Stomach (tissue), 8 donors: ENCODE measurements at regions not wholly inside any gene's neighbourhood (a gene's known extent, or its start where the extent isn't known, plus 50 kb on each side); places are given as distances from the start of the nearest gene placed in this dataset.
"Not testable (repeated sequence)": the region's sequence is repeated elsewhere in the genome, so short reads cannot be mapped to it uniquely, and the experiment has no call there.

Source experiments
- DNase-seq, 2 donors: peaks; one replicate each; pipeline versions ENCODE4 v3.0.0 to v3.0.0-alpha.2; 2013 to 2019
- H3K27ac ChIP-seq, 5 donors: fragments of 200-600 bp in 4 of 5; sonication (generic) in 4 of 5; one replicate each; pipeline ENCODE4 v1.5.1; 2013 to 2019; ENCODE audit warnings: mild to moderate bottlenecking in 1 of 5, moderate library complexity in 1 of 5
- H3K27me3 ChIP-seq, 3 donors: fragments of 200-600 bp; sonication (generic); one replicate each; pipeline ENCODE4 v1.5.1; 2017 to 2019; ENCODE audit warnings: mixed run types in 1 of 3
- H3K36me3 ChIP-seq, 4 donors: fragments of 200-600 bp; sonication (generic); 1 replicate in 3 of 4; 2 replicates in 1 of 4; pipeline ENCODE4 v1.5.1; 2016 to 2019
- H3K4me1 ChIP-seq, 4 donors: fragments of 200-600 bp; sonication (generic); one replicate each; pipeline ENCODE4 v1.5.1; 2016 to 2019
- H3K4me3 ChIP-seq, 4 donors: fragments of 200-600 bp; sonication (generic) in 3 of 4; one replicate each; pipeline ENCODE4 v1.5.1; 2016 to 2019; ENCODE audit warnings: mild to moderate bottlenecking in 1 of 4
- H3K9me3 ChIP-seq, 4 donors: fragments of 200-600 bp; sonication (generic); one replicate each; pipeline ENCODE4 v1.5.1; 2016 to 2019
- EP300 ChIP-seq: sonication (generic); formaldehyde crosslinking; IDR thresholded peaks from one replicate; pipeline ENCODE4 v1.6.1; 2017; ENCODE audit warnings: antibody characterized with exemption
- POLR2A ChIP-seq, 4 donors: fragments of 450-650 bp; IDR thresholded peaks; one replicate each; pipeline ENCODE4 v1.6.1; 2016; ENCODE audit warnings: antibody characterized with exemption in 4 of 4, control low read depth in 2 of 4, mild to moderate bottlenecking in 1 of 4, moderate library complexity in 1 of 4
- POLR2AphosphoS5 ChIP-seq, 3 donors: sonication (generic); formaldehyde crosslinking; IDR thresholded peaks; one replicate each; pipeline ENCODE4 v1.6.1; 2016; ENCODE audit warnings: antibody characterized with exemption in 3 of 3
- WGBS, 5 donors: extraction: QIAGEN DNeasy Blood & Tissue Kit in 3 of 5; methylation state at CpG; one replicate each; pipeline versions ENCODE4 v1.1.5 to v1.1.7; 2013 to 2018; 5-methylcytosine and 5-hydroxymethylcytosine counted together
- intact Hi-C: fragments of 100-400 bp; cut with DNase I; formaldehyde crosslinking; loops from one replicate; pipeline ENCODE4 v1.15.1; 2023; ENCODE audit warnings: low total_unique reads
- TF ChIP-seq, protein P1 (sequence below), 7 experiments: fragments of 450-650 bp in 4 of 7; fragments of 200-600 bp in 3 of 7; sonication (generic) in 3 of 7; IDR thresholded peaks; one replicate each; pipeline ENCODE4 v1.5.1; 2016 to 2019; ENCODE audit warnings: antibody characterized with exemption in 7 of 7, control low read depth in 2 of 7, mild to moderate bottlenecking in 1 of 7
- donor health status: healthy with polysubstance abuse.
- donor health status: Bipolar disorder and iron deficiency.
- donor health status: healthy.

DNA sequence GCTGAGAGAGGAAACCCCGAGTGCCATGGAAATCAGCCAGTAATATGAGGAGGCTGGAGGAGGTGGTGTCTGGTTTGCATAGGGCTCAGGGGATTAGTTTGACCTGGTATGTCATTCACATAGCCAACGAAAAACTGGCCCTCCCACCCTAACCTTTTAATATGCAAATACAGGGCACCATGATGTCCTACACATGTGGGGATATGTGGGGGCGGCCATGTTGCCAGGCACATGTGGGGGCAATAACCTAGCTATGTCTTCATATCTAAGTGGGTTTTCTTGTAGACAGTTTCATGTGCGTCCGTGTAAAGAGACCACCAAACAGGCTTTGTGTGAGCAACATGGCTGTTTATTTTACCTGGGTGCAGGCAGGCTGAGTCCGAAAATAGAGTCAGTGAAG is 110.1 kb downstream of the MOBP start:
- Histone ChIP-seq H3K36me3 (no peaks in the 10 kb centered on the region), H3K9me3 (no peaks in the 10 kb centered on the region)
- TF ChIP-seq POLR2A (IDR thresholded peaks at IDR 0.05) (no peak), POLR2AphosphoS5 (IDR thresholded peaks at IDR 0.05) (no peak), EP300 (no peak)
- TF ChIP-seq, protein P1, sequence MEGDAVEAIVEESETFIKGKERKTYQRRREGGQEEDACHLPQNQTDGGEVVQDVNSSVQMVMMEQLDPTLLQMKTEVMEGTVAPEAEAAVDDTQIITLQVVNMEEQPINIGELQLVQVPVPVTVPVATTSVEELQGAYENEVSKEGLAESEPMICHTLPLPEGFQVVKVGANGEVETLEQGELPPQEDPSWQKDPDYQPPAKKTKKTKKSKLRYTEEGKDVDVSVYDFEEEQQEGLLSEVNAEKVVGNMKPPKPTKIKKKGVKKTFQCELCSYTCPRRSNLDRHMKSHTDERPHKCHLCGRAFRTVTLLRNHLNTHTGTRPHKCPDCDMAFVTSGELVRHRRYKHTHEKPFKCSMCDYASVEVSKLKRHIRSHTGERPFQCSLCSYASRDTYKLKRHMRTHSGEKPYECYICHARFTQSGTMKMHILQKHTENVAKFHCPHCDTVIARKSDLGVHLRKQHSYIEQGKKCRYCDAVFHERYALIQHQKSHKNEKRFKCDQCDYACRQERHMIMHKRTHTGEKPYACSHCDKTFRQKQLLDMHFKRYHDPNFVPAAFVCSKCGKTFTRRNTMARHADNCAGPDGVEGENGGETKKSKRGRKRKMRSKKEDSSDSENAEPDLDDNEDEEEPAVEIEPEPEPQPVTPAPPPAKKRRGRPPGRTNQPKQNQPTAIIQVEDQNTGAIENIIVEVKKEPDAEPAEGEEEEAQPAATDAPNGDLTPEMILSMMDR (IDR thresholded peaks at IDR 0.05) = no peak

DNA sequence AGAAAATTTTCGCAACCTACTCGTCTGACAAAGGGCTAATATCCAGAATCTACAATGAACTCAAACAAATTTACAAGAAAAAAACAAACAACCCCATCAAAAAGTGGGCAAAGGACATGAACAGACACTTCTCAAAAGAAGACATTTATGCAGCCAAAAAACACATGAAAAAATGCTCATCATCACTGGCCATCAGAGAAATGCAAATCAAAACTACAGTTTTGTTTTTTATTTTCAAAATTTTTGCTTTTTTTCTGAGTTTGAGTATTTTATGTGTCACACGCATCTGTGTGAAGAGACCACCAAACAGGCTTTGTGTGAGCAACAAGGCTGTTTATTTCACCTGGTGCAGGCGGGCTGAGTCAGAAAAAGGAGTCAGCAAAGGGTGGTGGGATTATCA is 118.7 kb downstream of the MOBP start:
- intact Hi-C loops, H3K27me3 ChIP-seq, H3K4me3 ChIP-seq, H3K9me3 ChIP-seq, DNase-seq, H3K27ac ChIP-seq, H3K36me3 ChIP-seq, H3K4me1 ChIP-seq: not testable (repeated sequence)
- WGBS, 5 donors = 70 to 95% (median 86%) methylated on average over 2 to 3 of the region's 4 CpGs

More for the DNA sequence above, 110.1 kb downstream of the MOBP start:
- DNase-seq = no peak
- Histone ChIP-seq H3K4me1 (no peaks in the 10 kb centered on the region), H3K4me3 (no peak overlapping the region), H3K27me3 (no peaks in the 10 kb centered on the region), H3K27ac (no peak overlapping the region)
- 68 to 80% (median 72%) methylated on average over 6 of the region's 6 CpGs for WGBS, 5 donors
- intact Hi-C loops = no loop called here

DNA sequence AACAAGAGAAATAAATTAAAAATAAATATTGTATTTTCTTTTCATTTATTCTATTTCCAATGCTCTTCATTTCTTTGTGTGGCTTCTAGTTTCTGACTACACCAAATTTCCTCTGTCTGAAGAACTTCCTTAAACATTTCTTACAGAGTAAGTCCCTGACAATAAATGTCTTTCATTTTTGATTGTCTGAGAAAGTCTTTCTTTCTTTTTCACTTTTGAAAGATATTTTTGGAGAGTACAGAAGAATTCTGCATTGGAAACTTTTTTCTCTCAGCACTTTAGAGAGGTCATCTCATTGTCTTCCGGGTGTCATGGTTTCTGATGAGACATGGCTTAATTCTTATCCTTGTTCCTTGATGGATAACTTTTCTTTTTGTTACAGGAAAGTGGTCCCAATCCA is 119.6 kb downstream of the MOBP start:
- DNase-seq = no peak

DNA sequence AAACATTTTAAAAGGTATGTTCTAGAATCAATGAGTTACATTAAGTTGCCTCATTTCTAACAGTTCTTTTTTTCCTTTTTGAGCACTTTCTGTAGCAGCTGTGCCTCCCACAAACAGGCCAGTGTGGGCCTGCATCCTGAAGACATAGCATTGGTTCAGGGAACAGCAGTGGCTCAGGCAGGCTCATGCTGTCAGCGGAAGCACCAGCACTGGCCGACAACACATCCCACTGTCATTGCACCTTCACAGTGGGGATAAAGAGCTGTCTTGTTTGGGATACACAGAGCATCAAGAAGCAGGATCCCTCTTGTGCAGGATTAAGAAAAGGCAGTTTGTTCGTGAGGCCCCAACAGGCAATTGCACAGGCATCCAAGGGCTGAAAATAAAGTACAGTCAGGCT is 123.3 kb downstream of the MOBP start:
- Histone ChIP-seq H3K4me3 (no peak overlapping the region), H3K36me3 (no peaks in the 10 kb centered on the region), H3K27ac (no peak overlapping the region), H3K4me1 (no peaks in the 10 kb centered on the region), H3K9me3 (no peaks in the 10 kb centered on the region), H3K27me3 (no peaks in the 10 kb centered on the region)
- WGBS, 5 donors = 73 to 86% (median 80%) methylated on average over 3 of the region's 3 CpGs
- DNase-seq = no peak
- intact Hi-C loops = no loop called here
- TF ChIP-seq, protein P1 (IDR thresholded peaks at IDR 0.05) = no peak
- TF ChIP-seq EP300 = no peak
- TF ChIP-seq POLR2A (IDR thresholded peaks at IDR 0.05) = no peak
- TF ChIP-seq POLR2AphosphoS5 (IDR thresholded peaks at IDR 0.05) = no peak

More for the DNA sequence above, 119.6 kb downstream of the MOBP start:
- Histone ChIP-seq H3K27me3 (no peaks in the 10 kb centered on the region), H3K4me3 (no peak overlapping the region), H3K9me3 (no peaks in the 10 kb centered on the region), H3K36me3 (no peaks in the 10 kb centered on the region), H3K27ac (no peak overlapping the region), H3K4me1 (no peaks in the 10 kb centered on the region)
- 81 to 89% (median 83%) methylated on average over 1 of the region's 1 CpG for WGBS, 5 donors
- TF ChIP-seq POLR2AphosphoS5 (IDR thresholded peaks at IDR 0.05) (no peak), EP300 (no peak), POLR2A (IDR thresholded peaks at IDR 0.05) (no peak)
- TF ChIP-seq, protein P1 (IDR thresholded peaks at IDR 0.05) = no peak
- intact Hi-C loops = no loop called here

DNA sequence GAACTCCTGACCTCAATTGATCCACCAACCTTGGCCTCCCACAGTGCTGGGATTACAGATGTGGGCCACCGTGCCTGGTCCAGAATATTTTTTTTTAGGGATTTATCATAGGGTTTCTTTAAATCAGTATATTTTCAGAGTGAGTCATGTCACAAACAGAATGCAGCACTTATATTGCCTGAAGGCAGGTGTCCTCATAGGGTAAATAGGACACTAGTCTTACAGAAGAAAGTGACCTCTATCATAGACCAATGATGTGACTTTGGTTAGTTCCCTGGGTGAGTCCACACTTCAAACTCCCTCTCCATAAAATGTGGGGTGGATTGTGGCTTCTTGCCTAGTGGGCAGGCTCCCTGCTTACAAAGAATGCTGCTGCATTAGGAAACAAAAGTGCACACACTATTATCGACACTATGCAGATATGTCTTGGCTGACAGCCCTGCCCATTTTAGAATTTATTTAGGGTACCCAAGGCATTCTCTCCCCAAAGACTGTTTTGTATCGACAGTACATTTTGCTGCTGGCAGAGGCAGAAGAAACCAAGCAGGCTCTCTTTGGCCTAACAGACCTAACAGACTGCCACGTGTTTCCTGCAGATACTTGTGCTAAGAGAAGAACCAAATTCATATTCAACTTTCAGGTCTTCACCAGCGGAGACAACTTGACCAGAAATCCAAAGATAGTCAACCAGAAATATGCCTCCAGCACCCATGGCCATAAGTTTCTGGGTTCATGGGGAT is 125.0 kb downstream of the MOBP start:
- no peaks in the 10 kb centered on the region for H3K9me3 ChIP-seq
- DNase-seq = no peak
- H3K4me3 ChIP-seq = no peak overlapping the region
- 38 to 72% (median 50%) methylated on average over 5 of the region's 5 CpGs for WGBS, 5 donors
- TF ChIP-seq POLR2A (IDR thresholded peaks at IDR 0.05) (no peak), EP300 (no peak), POLR2AphosphoS5 (IDR thresholded peaks at IDR 0.05) (no peak)
- TF ChIP-seq, protein P1 (IDR thresholded peaks at IDR 0.05) = no peak
- no peaks in the 10 kb centered on the region for H3K36me3 ChIP-seq
- intact Hi-C loops = no loop called here
- no peaks in the 10 kb centered on the region for H3K27me3 ChIP-seq
- H3K27ac ChIP-seq = no peak overlapping the region
- H3K4me1 ChIP-seq = no peaks in the 10 kb centered on the region
